Esophagus squamous epithelium (tissue), 5 donors: ENCODE measurements at regions not wholly inside any gene's neighbourhood (a gene's known extent, or its start where the extent isn't known, plus 50 kb on each side); places are given as distances from the start of the nearest gene placed in this dataset.

Source experiments
- DNase-seq: peaks from one replicate; lab custom pipeline; 2025; lab: John Stamatoyannopoulos, UW
- H3K27ac ChIP-seq, 4 donors: fragments of 200-600 bp; sonication (generic); one replicate each; pipeline ENCODE4 v1.5.1; 2016 to 2019; ENCODE audit warnings: mild to moderate bottlenecking in 1 of 4
- H3K27me3 ChIP-seq, 4 donors: fragments of 200-600 bp; sonication (generic); 1 replicate in 3 of 4; 2 replicates in 1 of 4; pipeline versions ENCODE4 v1.5.1 to v1.6.0; 2017 to 2021; ENCODE audit warnings: antibody characterized with exemption in 1 of 4
- H3K36me3 ChIP-seq, 3 donors: fragments of 200-600 bp; sonication (generic); one replicate each; pipeline ENCODE4 v1.5.1; 2016 to 2019
- H3K4me1 ChIP-seq, 3 donors: fragments of 200-600 bp; sonication (generic); one replicate each; pipeline ENCODE4 v1.5.1; 2017 to 2019
- H3K4me3 ChIP-seq, 4 donors: fragments of 200-600 bp; sonication (generic); 1 replicate in 3 of 4; 2 replicates in 1 of 4; pipeline ENCODE4 v1.5.1; 2016 to 2019; ENCODE audit warnings: mild to moderate bottlenecking in 2 of 4, moderate library complexity in 1 of 4
- H3K9me3 ChIP-seq, 3 donors: fragments of 200-600 bp; sonication (generic); one replicate each; pipeline ENCODE4 v1.5.1; 2016 to 2019
- POLR2A ChIP-seq, 4 donors: fragments of 450-650 bp; IDR thresholded peaks; one replicate each; pipeline ENCODE4 v1.6.1; 2017; ENCODE audit warnings: antibody characterized with exemption in 4 of 4, mild to moderate bottlenecking in 4 of 4, moderate library complexity in 3 of 4
- WGBS, 2 donors: methylation state at CpG; one replicate each; pipeline ENCODE4 v1.1.5; 2018; 5-methylcytosine and 5-hydroxymethylcytosine counted together
- intact Hi-C: fragments of 100-400 bp; cut with DNase I; formaldehyde crosslinking; loops from one replicate; pipeline ENCODE4 v1.15.0; 2022
- TF ChIP-seq, protein P1 (sequence below), 6 experiments: fragments of 450-650 bp in 4 of 6; fragments of 200-600 bp in 2 of 6; sonication (generic) in 2 of 6; IDR thresholded peaks; one replicate each; pipeline ENCODE4 v1.5.1; 2016 to 2019; ENCODE audit warnings: antibody characterized with exemption in 6 of 6, mild to moderate bottlenecking in 4 of 6, moderate library complexity in 4 of 6
- donor health status: DM: yes; HTN: yes; CAD: no.

DNA sequence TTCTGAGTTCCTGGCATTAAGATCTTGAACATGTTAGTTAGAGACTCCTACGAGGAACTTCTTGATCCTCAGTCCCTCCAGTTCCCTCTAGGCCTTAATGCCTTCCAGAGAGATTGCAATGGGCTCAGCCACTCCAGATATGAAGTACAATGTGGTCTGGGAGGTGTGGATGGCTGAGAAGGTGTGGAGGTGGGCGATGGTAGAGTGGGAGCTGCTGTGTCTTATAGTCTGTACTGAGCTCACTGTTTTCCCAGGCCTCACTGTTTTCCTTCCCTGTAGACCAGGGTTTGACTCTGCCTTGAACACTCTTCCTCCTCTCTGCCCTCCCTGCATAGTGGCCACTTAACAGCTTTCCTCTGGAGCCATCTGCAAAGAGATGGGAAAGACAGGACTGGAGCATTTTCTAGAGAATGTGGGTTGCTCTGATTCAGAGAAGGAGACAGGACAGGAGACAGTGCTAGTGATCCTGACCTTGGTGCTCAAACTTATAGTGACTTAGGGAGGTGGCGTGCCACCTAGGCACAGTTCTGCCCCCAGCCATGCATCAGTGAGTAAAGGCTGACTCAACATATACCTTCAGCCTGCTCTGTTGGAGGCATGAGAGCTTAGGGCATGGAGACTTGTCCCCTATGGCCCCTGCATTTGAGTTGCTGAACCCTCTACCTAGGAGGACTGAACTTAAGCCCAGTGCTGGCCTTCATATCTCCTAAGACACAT, 129.7 kb downstream of the TDRD15 start:
- TF ChIP-seq POLR2A (IDR thresholded peaks at IDR 0.05): no peak
- TF ChIP-seq, protein P1, sequence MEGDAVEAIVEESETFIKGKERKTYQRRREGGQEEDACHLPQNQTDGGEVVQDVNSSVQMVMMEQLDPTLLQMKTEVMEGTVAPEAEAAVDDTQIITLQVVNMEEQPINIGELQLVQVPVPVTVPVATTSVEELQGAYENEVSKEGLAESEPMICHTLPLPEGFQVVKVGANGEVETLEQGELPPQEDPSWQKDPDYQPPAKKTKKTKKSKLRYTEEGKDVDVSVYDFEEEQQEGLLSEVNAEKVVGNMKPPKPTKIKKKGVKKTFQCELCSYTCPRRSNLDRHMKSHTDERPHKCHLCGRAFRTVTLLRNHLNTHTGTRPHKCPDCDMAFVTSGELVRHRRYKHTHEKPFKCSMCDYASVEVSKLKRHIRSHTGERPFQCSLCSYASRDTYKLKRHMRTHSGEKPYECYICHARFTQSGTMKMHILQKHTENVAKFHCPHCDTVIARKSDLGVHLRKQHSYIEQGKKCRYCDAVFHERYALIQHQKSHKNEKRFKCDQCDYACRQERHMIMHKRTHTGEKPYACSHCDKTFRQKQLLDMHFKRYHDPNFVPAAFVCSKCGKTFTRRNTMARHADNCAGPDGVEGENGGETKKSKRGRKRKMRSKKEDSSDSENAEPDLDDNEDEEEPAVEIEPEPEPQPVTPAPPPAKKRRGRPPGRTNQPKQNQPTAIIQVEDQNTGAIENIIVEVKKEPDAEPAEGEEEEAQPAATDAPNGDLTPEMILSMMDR (IDR thresholded peaks at IDR 0.05): no peak
- no peaks in the 10 kb centered on the region for H3K36me3 ChIP-seq
- WGBS, 2 donors: 57 to 62% methylated on average over 3 of the region's 3 CpGs
- no peaks in the 10 kb centered on the region for H3K27me3 ChIP-seq
- no peak for DNase-seq
- no peaks in the 10 kb centered on the region for H3K9me3 ChIP-seq
- intact Hi-C loops: no loop called here
- no peak overlapping the region for H3K4me3 ChIP-seq
- H3K27ac ChIP-seq: no peak overlapping the region
- H3K4me1 ChIP-seq: no peaks in the 10 kb centered on the region

DNA sequence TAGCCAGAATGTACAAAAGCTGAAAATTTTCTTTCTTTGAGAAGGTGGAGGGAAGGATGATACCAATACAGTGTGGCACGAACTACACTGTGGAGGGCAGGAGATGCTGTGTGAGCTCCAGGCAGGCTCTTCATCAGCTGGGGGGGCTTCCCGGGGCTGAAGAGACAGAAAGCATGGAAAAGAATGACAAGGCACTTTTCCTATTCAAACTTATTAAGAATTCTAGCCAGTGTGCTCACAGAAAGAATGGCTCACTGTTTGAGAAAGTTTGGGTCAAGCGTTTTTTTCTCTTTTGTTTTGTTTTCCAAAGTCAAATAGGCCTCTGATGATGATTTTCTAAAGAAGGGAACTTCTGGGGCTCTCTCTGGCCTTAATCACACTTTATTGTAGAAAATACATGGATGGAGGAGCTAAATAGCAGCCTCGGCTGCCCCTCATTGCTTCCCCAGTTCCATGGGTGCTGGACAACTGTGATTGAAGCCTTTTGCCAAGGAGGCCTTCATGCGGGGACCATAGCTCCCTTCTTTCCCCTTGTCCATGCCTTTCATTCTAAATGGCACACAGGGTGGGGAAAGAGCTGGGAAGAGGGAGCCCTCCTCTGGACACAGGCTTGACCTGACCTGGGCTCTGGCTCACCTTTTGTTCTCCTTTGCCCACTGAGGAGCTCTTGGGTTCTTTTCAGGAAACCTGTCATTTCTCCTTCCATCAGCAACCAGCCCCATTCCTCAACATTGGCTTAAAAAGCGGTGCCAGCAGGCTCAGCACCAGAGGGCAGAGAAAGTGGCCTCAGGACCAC, 130.6 kb downstream of the TDRD15 start:
- H3K4me3 ChIP-seq: no peak overlapping the region
- intact Hi-C loops: no loop called here

DNA sequence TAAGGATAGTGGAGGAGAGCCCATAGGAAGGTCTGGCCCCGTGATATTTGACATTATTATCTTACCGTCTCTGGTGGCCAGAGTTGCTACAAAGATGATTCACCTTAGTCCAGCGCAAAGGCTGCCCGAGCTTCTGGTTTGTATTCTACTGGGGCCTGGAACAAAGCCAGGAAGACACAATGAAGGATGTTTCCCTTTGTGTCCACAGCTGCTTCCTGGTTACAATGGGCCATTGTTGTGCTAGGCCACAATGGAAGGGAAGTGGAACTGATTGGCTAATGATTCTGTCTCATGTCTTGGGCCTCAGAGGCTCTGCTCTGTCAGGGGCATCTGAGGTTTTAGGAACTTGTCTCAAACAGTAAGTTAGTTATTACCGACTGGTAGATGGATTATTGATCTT, 132.2 kb downstream of the TDRD15 start:
- DNase-seq: peak; percentile 6
- Histone ChIP-seq H3K4me1 (no peaks in the 10 kb centered on the region), H3K4me3 (no peak overlapping the region), H3K27me3 (no peaks in the 10 kb centered on the region), H3K9me3 (no peaks in the 10 kb centered on the region), H3K27ac (no peak overlapping the region), H3K36me3 (no peaks in the 10 kb centered on the region)
- intact Hi-C loops: no loop called here
- TF ChIP-seq, protein P1 (IDR thresholded peaks at IDR 0.05): no peak
- no peak for TF ChIP-seq POLR2A (IDR thresholded peaks at IDR 0.05)
- 38 to 59% methylated on average over 5 of the region's 5 CpGs for WGBS, 2 donors

More for the DNA sequence above, 130.6 kb downstream of the TDRD15 start:
- no peak for DNase-seq
- Histone ChIP-seq H3K4me1 (no peaks in the 10 kb centered on the region), H3K27me3 (no peaks in the 10 kb centered on the region), H3K27ac (no peak overlapping the region), H3K9me3 (no peaks in the 10 kb centered on the region), H3K36me3 (no peaks in the 10 kb centered on the region)
- TF ChIP-seq, protein P1 (IDR thresholded peaks at IDR 0.05): no peak
- TF ChIP-seq POLR2A (IDR thresholded peaks at IDR 0.05): no peak
- WGBS, 2 donors: 54 to 71% methylated on average over 5 to 6 of the region's 6 CpGs

DNA sequence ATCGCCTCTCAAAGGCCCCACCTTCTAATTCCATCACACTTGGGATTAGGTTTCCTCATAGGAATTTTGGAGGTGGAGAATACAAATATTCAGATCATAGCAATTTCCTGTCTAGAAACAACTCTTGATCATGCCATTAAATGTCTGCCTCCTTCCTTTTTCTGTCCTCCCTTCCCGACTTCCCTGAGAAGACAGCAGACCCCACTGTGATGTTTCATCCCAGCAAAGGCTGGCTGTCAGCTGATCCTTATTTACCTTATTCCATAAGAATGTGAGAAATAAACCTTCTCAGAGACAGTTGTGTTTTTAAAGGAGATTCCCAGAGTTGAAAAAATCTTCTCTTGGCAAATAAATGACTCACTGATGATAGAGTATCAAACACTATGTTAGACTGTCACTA, 133.9 kb downstream of the TDRD15 start:
- H3K9me3 ChIP-seq: no peaks in the 10 kb centered on the region
- no peak for DNase-seq
- H3K36me3 ChIP-seq: no peaks in the 10 kb centered on the region
- no peak overlapping the region for H3K4me3 ChIP-seq
- intact Hi-C loops: no loop called here
- no peaks in the 10 kb centered on the region for H3K4me1 ChIP-seq
- TF ChIP-seq, protein P1 (IDR thresholded peaks at IDR 0.05): no peak
- no peak for TF ChIP-seq POLR2A (IDR thresholded peaks at IDR 0.05)
- H3K27me3 ChIP-seq: no peaks in the 10 kb centered on the region
- WGBS, 2 donors: 62 to 72% methylated on average over 2 of the region's 2 CpGs
- no peak overlapping the region for H3K27ac ChIP-seq

DNA sequence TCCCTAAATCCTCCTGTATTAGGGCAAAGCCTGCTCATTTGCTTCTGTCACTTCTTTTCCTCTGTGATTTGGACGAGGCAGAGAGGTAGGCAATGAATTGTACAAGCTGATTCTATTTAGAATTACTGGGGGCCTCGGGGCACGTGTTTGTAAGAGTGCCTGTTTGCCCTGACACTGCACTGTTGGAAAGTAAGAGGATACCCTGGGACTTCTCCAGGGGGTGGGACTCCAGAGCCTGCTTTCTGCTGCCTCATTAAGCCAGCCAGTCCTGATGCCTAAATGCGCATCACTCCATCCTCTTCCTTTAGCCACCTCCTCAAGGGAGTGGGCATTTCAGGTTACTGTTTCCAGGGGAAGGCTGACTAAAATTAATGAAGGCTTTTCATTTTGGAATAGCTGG, 134.3 kb downstream of the TDRD15 start:
- DNase-seq: no peak
- Histone ChIP-seq H3K4me1 (no peaks in the 10 kb centered on the region), H3K27ac (no peak overlapping the region), H3K27me3 (no peaks in the 10 kb centered on the region), H3K4me3 (no peak overlapping the region), H3K36me3 (no peaks in the 10 kb centered on the region), H3K9me3 (no peaks in the 10 kb centered on the region)
- no peak for TF ChIP-seq POLR2A (IDR thresholded peaks at IDR 0.05)
- TF ChIP-seq, protein P1 (IDR thresholded peaks at IDR 0.05): no peak
- intact Hi-C loops: no loop called here
- 62 to 66% methylated on average over 2 to 3 of the region's 4 CpGs for WGBS, 2 donors
